ENCODE measurements at regions not wholly inside any gene's neighbourhood (a gene's known extent, or its start where the extent isn't known, plus 50 kb on each side); places are given as distances from the start of the nearest gene placed in this dataset.

DNA sequence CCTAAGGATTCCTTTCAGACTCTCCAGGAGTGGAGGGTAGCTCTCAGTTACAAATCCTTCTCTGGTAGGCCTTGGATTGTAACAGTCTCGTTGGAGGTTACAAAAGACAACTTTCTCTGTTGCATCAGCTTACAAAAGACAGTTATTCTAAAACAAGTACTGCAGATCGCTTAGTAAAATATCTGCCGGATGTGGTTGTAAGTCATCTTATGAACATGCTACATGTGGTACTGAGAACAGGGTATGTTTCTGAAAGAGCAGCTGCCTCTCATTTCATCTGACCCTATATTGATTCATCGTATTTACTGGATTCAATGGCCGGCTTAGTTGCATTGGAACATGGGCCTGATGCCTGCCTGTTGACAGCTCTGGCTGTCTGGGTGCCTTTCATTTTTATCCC lies 157.4 kb downstream of the PTCSC3 start:
- ATAC-seq (ENCODE audit: insufficient read depth, low read depth) (peak; percentile 92), DNase-seq (peak; percentile 29)
- Histone ChIP-seq H2AFZ (ENCODE audit: low read depth, low read length) (no peak overlapping the region), H3K4me1 (ENCODE audit: insufficient read depth, low read length) (no peaks in the 10 kb centered on the region), H3K4me2 (ENCODE audit: insufficient read depth, low read length) (no peak overlapping the region), H3K9ac (ENCODE audit: low read depth, low read length) (no peak overlapping the region), H3K36me3 (ENCODE audit: insufficient read depth, low read length) (no peaks in the 10 kb centered on the region), H3K27me3 (ENCODE audit: insufficient read depth, low read length, poor library complexity) (peaks cover 4% of the 10 kb centered on the region), H3K4me3 (ENCODE audit: low read depth in 1 of 2, low read length in 2 of 2) (no peak overlapping the region), H3K9me3 (ENCODE audit: insufficient read depth, low read length, severe bottlenecking) (no peaks in the 10 kb centered on the region), H3K79me2 (ENCODE audit: insufficient read depth, low read length) (no peaks in the 10 kb centered on the region), H3K27ac (ENCODE audit: low read length) (no peak overlapping the region), H4K20me1 (ENCODE audit: insufficient read depth, low read length) (no peaks in the 10 kb centered on the region)
- no peak for TF ChIP-seq EZH2 (IDR thresholded peaks at IDR 0.05; ENCODE audit: borderline replicate concordance, low read depth, low read length, severe bottlenecking)
- TF ChIP-seq, protein P1, sequence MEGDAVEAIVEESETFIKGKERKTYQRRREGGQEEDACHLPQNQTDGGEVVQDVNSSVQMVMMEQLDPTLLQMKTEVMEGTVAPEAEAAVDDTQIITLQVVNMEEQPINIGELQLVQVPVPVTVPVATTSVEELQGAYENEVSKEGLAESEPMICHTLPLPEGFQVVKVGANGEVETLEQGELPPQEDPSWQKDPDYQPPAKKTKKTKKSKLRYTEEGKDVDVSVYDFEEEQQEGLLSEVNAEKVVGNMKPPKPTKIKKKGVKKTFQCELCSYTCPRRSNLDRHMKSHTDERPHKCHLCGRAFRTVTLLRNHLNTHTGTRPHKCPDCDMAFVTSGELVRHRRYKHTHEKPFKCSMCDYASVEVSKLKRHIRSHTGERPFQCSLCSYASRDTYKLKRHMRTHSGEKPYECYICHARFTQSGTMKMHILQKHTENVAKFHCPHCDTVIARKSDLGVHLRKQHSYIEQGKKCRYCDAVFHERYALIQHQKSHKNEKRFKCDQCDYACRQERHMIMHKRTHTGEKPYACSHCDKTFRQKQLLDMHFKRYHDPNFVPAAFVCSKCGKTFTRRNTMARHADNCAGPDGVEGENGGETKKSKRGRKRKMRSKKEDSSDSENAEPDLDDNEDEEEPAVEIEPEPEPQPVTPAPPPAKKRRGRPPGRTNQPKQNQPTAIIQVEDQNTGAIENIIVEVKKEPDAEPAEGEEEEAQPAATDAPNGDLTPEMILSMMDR (IDR thresholded peaks at IDR 0.05; ENCODE audit: borderline replicate concordance, extremely low read depth, low read length, poor library complexity, severe bottlenecking), result no peak

DNA sequence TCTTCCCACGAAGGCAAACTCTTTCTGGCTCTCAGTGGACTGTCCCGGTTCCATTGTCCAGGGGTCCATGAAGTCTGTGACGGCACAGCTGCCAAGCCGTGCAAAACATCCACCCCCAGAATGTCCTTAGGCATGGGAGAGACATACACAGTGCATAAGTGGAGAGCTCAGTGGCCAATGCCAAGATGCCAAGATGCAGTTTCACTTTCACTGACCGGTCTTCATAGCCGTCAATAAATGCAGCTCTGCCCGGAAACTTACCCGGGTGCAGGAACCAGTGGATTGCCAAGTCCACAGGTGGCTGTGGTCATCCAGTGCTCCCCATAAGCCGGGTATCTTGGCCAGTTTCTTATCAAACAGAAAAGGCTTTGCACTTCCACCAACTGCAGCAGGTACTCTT lies 162.3 kb downstream of the PTCSC3 start:
- Histone ChIP-seq H3K9ac (ENCODE audit: low read depth, low read length) (no peak overlapping the region), H3K36me3 (ENCODE audit: insufficient read depth, low read length) (no peaks in the 10 kb centered on the region), H4K20me1 (ENCODE audit: insufficient read depth, low read length) (no peaks in the 10 kb centered on the region), H3K4me1 (ENCODE audit: insufficient read depth, low read length) (no peaks in the 10 kb centered on the region), H3K9me3 (ENCODE audit: insufficient read depth, low read length, severe bottlenecking) (no peaks in the 10 kb centered on the region), H3K27me3 (ENCODE audit: insufficient read depth, low read length, poor library complexity) (no peaks in the 10 kb centered on the region), H3K79me2 (ENCODE audit: insufficient read depth, low read length) (no peaks in the 10 kb centered on the region), H3K27ac (ENCODE audit: low read length) (no peak overlapping the region), H3K4me2 (ENCODE audit: insufficient read depth, low read length) (no peak overlapping the region), H2AFZ (ENCODE audit: low read depth, low read length) (no peak overlapping the region), H3K4me3 (ENCODE audit: low read depth in 1 of 2, low read length in 2 of 2) (no peak overlapping the region)
- TF ChIP-seq EZH2 (IDR thresholded peaks at IDR 0.05; ENCODE audit: borderline replicate concordance, low read depth, low read length, severe bottlenecking), result no peak
- TF ChIP-seq, protein P1 (IDR thresholded peaks at IDR 0.05; ENCODE audit: borderline replicate concordance, extremely low read depth, low read length, poor library complexity, severe bottlenecking), result no peak
- DNase-seq (no peak), ATAC-seq (ENCODE audit: insufficient read depth, low read depth) (no peak)

DNA sequence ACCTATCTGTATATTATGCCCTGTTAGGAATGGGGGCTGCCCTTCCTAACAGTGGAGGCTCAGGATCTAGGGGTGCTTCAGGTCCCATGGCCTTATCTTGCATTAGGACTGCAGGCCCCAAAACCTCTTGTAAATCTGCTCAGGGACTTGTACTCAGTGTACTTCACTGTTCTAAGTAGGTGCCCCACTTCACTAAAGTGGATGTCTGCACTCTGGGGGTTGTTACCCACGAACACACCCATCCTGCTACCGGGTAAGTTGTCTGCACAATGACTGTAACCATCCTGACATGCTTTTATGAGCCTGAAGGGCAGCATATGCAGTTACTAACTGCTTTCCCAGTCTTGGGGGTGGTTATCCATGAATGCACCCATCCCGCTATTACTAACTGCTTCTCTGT lies 163.0 kb downstream of the PTCSC3 start:
- Histone ChIP-seq H3K36me3 (ENCODE audit: insufficient read depth, low read length) (no peaks in the 10 kb centered on the region), H3K79me2 (ENCODE audit: insufficient read depth, low read length) (no peaks in the 10 kb centered on the region), H3K9ac (ENCODE audit: low read depth, low read length) (no peak overlapping the region), H3K4me2 (ENCODE audit: insufficient read depth, low read length) (no peak overlapping the region), H3K27me3 (ENCODE audit: insufficient read depth, low read length, poor library complexity) (no peaks in the 10 kb centered on the region), H3K9me3 (ENCODE audit: insufficient read depth, low read length, severe bottlenecking) (no peaks in the 10 kb centered on the region), H3K4me3 (ENCODE audit: low read depth in 1 of 2, low read length in 2 of 2) (no peak overlapping the region), H4K20me1 (ENCODE audit: insufficient read depth, low read length) (no peaks in the 10 kb centered on the region), H2AFZ (ENCODE audit: low read depth, low read length) (no peak overlapping the region), H3K4me1 (ENCODE audit: insufficient read depth, low read length) (no peaks in the 10 kb centered on the region), H3K27ac (ENCODE audit: low read length) (no peak overlapping the region)
- TF ChIP-seq, protein P1 (IDR thresholded peaks at IDR 0.05; ENCODE audit: borderline replicate concordance, extremely low read depth, low read length, poor library complexity, severe bottlenecking), result no peak
- TF ChIP-seq EZH2 (IDR thresholded peaks at IDR 0.05; ENCODE audit: borderline replicate concordance, low read depth, low read length, severe bottlenecking), result no peak
- DNase-seq (no peak), ATAC-seq (ENCODE audit: insufficient read depth, low read depth) (no peak)

DNA sequence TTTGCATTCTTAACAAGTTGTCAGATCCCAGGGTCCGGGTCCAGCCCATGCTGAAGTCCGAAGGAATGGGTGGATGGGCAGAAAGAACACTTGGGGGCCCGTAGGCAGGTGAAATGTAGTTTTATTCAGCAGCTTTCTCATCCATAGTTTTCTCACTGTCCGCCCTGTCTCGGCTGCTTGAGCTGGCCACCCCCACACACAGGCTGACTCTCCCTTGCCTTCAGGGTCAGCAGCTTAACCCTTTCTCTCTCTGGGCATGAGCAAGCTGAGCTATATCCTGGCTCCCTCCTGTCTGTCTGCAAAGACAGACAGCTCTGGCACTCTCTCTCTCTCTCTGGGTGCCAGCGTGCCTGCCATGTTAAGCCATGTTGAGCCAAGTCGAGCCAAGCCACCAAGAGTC lies 163.9 kb downstream of the PTCSC3 start:
- ATAC-seq (ENCODE audit: insufficient read depth, low read depth), result no peak
- Histone ChIP-seq H3K4me3 (ENCODE audit: low read depth in 1 of 2, low read length in 2 of 2) (no peak overlapping the region), H3K9ac (ENCODE audit: low read depth, low read length) (no peak overlapping the region), H3K36me3 (ENCODE audit: insufficient read depth, low read length) (no peaks in the 10 kb centered on the region), H3K4me2 (ENCODE audit: insufficient read depth, low read length) (no peak overlapping the region), H3K27me3 (ENCODE audit: insufficient read depth, low read length, poor library complexity) (no peaks in the 10 kb centered on the region), H3K79me2 (ENCODE audit: insufficient read depth, low read length) (no peaks in the 10 kb centered on the region), H2AFZ (ENCODE audit: low read depth, low read length) (no peak overlapping the region), H4K20me1 (ENCODE audit: insufficient read depth, low read length) (no peaks in the 10 kb centered on the region), H3K9me3 (ENCODE audit: insufficient read depth, low read length, severe bottlenecking) (no peaks in the 10 kb centered on the region), H3K27ac (ENCODE audit: low read length) (no peak overlapping the region), H3K4me1 (ENCODE audit: insufficient read depth, low read length) (no peaks in the 10 kb centered on the region)
- TF ChIP-seq, protein P1 (IDR thresholded peaks at IDR 0.05; ENCODE audit: borderline replicate concordance, extremely low read depth, low read length, poor library complexity, severe bottlenecking), result no peak
- no peak for TF ChIP-seq EZH2 (IDR thresholded peaks at IDR 0.05; ENCODE audit: borderline replicate concordance, low read depth, low read length, severe bottlenecking)
- DNase-seq, result no peak
